HepG2 (cell line): ENCODE measurements at regions not wholly inside any gene's neighbourhood (a gene's known extent, or its start where the extent isn't known, plus 50 kb on each side); places are given as distances from the start of the nearest gene placed in this dataset.

Source experiments
- BRCA1 ChIP-seq: sonication (generic); formaldehyde crosslinking; IDR thresholded peaks from 2 replicates; pipeline ENCODE4 v1.4.0; 2020; ENCODE audit warnings: missing genetic modification reagents
- CREB1 ChIP-seq, 2 experiments: fragments of 450-650 bp in 1 of 2; IDR thresholded peaks; 2 replicates each; pipeline ENCODE4 v1.6.1; 2016 to 2017; ENCODE audit warnings: control low read depth in 1 of 2, mild to moderate bottlenecking in 1 of 2, missing compliant biosample characterization in 1 of 2, missing genetic modification characterization in 1 of 2
- NBN ChIP-seq: fragments of 450-650 bp; conservative IDR thresholded peaks from 2 replicates; pipeline ENCODE4 v1.6.1; 2017
- TSC22D2 ChIP-seq: sonication (generic); formaldehyde crosslinking; IDR thresholded peaks from 2 replicates; pipeline ENCODE4 v1.5.1; 2020; ENCODE audit warnings: missing genetic modification reagents, mild to moderate bottlenecking, borderline replicate concordance
- ZBTB7A ChIP-seq: sonication (generic); formaldehyde crosslinking; IDR thresholded peaks from 2 replicates; pipeline ENCODE4 v1.8.0; 2022; ENCODE audit warnings: mild to moderate bottlenecking, missing genetic modification reagents
- ZNF615 ChIP-seq: sonication (generic); formaldehyde crosslinking; IDR thresholded peaks from 2 replicates; pipeline ENCODE4 v1.5.0; 2020; ENCODE audit warnings: mild to moderate bottlenecking, missing genetic modification reagents, borderline replicate concordance
- ZNF644 ChIP-seq: IDR thresholded peaks from 2 replicates; pipeline ENCODE4 v1.6.1; 2016; ENCODE audit warnings: low read depth
- TF ChIP-seq, protein P1 (sequence below): sonication (generic); formaldehyde crosslinking; IDR thresholded peaks from 2 replicates; pipeline ENCODE4 v1.9.0; 2021; ENCODE audit warnings: mild to moderate bottlenecking, missing genetic modification reagents
- TF ChIP-seq, protein P2 (sequence below): sonication (generic); formaldehyde crosslinking; IDR thresholded peaks from 2 replicates; pipeline ENCODE4 v1.4.0; 2020; ENCODE audit warnings: missing genetic modification reagents
- TF ChIP-seq, protein P3 (sequence below): IDR thresholded peaks from 2 replicates; pipeline ENCODE4 v1.6.1; 2016; ENCODE audit warnings: low read depth
- TF ChIP-seq, protein P4 (sequence below): sonication (generic); formaldehyde crosslinking; IDR thresholded peaks from 2 replicates; pipeline ENCODE4 v1.4.0; 2020; ENCODE audit warnings: missing genetic modification reagents

DNA sequence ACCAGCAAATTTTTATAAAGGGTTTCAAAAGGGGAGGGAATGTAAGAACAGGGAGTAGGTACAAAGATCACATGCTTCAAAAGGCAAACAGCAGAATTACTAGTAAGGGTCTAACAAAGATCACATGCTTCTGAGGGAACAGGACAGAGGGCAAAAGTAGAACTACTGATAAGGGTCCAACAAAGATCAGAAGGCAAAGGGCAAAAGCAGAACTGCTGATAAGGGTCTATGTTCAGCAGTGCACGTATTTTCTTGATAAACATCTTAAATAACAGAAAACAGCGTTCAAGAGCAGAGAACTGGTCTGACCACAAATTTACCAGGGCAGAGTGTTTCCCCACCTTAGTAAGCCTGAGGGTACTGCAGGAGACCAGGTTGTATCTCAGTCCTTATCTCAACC, 469.5 kb upstream of the PIK3R1 start (continued):
- TF ChIP-seq, protein P1, sequence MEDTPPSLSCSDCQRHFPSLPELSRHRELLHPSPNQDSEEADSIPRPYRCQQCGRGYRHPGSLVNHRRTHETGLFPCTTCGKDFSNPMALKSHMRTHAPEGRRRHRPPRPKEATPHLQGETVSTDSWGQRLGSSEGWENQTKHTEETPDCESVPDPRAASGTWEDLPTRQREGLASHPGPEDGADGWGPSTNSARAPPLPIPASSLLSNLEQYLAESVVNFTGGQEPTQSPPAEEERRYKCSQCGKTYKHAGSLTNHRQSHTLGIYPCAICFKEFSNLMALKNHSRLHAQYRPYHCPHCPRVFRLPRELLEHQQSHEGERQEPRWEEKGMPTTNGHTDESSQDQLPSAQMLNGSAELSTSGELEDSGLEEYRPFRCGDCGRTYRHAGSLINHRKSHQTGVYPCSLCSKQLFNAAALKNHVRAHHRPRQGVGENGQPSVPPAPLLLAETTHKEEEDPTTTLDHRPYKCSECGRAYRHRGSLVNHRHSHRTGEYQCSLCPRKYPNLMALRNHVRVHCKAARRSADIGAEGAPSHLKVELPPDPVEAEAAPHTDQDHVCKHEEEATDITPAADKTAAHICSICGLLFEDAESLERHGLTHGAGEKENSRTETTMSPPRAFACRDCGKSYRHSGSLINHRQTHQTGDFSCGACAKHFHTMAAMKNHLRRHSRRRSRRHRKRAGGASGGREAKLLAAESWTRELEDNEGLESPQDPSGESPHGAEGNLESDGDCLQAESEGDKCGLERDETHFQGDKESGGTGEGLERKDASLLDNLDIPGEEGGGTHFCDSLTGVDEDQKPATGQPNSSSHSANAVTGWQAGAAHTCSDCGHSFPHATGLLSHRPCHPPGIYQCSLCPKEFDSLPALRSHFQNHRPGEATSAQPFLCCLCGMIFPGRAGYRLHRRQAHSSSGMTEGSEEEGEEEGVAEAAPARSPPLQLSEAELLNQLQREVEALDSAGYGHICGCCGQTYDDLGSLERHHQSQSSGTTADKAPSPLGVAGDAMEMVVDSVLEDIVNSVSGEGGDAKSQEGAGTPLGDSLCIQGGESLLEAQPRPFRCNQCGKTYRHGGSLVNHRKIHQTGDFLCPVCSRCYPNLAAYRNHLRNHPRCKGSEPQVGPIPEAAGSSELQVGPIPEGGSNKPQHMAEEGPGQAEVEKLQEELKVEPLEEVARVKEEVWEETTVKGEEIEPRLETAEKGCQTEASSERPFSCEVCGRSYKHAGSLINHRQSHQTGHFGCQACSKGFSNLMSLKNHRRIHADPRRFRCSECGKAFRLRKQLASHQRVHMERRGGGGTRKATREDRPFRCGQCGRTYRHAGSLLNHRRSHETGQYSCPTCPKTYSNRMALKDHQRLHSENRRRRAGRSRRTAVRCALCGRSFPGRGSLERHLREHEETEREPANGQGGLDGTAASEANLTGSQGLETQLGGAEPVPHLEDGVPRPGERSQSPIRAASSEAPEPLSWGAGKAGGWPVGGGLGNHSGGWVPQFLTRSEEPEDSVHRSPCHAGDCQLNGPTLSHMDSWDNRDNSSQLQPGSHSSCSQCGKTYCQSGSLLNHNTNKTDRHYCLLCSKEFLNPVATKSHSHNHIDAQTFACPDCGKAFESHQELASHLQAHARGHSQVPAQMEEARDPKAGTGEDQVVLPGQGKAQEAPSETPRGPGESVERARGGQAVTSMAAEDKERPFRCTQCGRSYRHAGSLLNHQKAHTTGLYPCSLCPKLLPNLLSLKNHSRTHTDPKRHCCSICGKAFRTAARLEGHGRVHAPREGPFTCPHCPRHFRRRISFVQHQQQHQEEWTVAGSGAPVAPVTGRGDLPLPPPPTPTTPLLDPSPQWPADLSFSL (CRISPR knock-in tag), result no peak
- TF ChIP-seq NBN (no peak), CREB1 (IDR thresholded peaks at IDR 0.05) (no peak), CREB1 (CRISPR knock-in tag; IDR thresholded peaks at IDR 0.05) (0 out of 2 replicates have a peak, but pooled peaks have one; percentile 38), BRCA1 (CRISPR knock-in tag) (no peak), ZBTB7A (no peak), ZNF615 (CRISPR knock-in tag) (no peak), ZNF644 (no peak), TSC22D2 (no peak)
- TF ChIP-seq, protein P2, sequence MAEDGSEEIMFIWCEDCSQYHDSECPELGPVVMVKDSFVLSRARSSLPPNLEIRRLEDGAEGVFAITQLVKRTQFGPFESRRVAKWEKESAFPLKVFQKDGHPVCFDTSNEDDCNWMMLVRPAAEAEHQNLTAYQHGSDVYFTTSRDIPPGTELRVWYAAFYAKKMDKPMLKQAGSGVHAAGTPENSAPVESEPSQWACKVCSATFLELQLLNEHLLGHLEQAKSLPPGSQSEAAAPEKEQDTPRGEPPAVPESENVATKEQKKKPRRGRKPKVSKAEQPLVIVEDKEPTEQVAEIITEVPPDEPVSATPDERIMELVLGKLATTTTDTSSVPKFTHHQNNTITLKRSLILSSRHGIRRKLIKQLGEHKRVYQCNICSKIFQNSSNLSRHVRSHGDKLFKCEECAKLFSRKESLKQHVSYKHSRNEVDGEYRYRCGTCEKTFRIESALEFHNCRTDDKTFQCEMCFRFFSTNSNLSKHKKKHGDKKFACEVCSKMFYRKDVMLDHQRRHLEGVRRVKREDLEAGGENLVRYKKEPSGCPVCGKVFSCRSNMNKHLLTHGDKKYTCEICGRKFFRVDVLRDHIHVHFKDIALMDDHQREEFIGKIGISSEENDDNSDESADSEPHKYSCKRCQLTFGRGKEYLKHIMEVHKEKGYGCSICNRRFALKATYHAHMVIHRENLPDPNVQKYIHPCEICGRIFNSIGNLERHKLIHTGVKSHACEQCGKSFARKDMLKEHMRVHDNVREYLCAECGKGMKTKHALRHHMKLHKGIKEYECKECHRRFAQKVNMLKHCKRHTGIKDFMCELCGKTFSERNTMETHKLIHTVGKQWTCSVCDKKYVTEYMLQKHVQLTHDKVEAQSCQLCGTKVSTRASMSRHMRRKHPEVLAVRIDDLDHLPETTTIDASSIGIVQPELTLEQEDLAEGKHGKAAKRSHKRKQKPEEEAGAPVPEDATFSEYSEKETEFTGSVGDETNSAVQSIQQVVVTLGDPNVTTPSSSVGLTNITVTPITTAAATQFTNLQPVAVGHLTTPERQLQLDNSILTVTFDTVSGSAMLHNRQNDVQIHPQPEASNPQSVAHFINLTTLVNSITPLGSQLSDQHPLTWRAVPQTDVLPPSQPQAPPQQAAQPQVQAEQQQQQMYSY (CRISPR knock-in tag), result no peak
- TF ChIP-seq, protein P3, sequence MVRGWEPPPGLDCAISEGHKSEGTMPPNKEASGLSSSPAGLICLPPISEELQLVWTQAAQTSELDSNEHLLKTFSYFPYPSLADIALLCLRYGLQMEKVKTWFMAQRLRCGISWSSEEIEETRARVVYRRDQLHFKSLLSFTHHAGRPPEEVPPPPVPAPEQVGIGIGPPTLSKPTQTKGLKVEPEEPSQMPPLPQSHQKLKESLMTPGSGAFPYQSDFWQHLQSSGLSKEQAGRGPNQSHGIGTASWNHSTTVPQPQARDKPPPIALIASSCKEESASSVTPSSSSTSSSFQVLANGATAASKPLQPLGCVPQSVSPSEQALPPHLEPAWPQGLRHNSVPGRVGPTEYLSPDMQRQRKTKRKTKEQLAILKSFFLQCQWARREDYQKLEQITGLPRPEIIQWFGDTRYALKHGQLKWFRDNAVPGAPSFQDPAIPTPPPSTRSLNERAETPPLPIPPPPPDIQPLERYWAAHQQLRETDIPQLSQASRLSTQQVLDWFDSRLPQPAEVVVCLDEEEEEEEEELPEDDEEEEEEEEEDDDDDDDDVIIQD (CRISPR knock-in tag), result no peak; the same call in 1 of the 2 replicates
- TF ChIP-seq, protein P4, sequence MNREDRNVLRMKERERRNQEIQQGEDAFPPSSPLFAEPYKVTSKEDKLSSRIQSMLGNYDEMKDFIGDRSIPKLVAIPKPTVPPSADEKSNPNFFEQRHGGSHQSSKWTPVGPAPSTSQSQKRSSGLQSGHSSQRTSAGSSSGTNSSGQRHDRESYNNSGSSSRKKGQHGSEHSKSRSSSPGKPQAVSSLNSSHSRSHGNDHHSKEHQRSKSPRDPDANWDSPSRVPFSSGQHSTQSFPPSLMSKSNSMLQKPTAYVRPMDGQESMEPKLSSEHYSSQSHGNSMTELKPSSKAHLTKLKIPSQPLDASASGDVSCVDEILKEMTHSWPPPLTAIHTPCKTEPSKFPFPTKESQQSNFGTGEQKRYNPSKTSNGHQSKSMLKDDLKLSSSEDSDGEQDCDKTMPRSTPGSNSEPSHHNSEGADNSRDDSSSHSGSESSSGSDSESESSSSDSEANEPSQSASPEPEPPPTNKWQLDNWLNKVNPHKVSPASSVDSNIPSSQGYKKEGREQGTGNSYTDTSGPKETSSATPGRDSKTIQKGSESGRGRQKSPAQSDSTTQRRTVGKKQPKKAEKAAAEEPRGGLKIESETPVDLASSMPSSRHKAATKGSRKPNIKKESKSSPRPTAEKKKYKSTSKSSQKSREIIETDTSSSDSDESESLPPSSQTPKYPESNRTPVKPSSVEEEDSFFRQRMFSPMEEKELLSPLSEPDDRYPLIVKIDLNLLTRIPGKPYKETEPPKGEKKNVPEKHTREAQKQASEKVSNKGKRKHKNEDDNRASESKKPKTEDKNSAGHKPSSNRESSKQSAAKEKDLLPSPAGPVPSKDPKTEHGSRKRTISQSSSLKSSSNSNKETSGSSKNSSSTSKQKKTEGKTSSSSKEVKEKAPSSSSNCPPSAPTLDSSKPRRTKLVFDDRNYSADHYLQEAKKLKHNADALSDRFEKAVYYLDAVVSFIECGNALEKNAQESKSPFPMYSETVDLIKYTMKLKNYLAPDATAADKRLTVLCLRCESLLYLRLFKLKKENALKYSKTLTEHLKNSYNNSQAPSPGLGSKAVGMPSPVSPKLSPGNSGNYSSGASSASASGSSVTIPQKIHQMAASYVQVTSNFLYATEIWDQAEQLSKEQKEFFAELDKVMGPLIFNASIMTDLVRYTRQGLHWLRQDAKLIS, result no peak
